ENCODE measurements at regions not wholly inside any gene's neighbourhood (a gene's known extent, or its start where the extent isn't known, plus 50 kb on each side); places are given as distances from the start of the nearest gene placed in this dataset.

DNA sequence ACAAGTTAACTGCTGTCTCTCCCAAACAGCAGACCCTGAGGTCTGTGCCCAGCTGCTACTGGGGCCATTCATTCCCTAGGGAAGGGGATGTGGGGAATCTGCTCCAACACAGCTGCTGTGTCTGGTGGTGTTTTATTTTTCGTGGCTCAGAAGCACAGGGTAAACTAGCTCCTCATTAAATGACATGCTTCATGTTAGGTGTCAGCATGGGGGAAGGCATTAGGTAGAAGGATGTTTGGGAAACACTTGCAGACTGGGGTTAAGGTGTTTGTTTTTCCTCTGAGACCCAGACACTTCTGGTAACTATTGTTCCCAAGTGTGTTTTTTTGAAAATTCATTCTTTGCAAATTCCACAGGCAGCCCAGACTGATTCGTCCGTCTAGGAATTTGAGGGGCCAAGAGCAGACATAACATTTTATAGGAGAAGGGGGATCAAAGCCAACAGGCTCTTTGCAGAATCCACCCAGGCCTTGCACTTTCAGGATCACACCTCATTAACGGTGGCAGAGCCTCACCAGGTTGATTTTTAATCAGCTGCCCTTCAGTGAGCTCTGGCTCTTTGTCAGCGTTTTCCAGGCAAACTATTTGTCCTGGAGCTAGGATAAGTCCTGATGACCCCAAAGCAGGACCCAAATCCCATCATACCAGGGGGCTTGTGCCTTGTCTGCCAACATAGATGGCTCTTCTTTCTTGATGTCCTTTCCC is 65.4 kb upstream of the ITGA11 start:
- Histone ChIP-seq H3K9me2 (replicated peaks; ENCODE audit: insufficient read depth, low read length) (no peaks in the 10 kb centered on the region), H2AFZ (ENCODE audit: low read length) (no peak overlapping the region), H3K9ac (ENCODE audit: low read length) (no peak overlapping the region), H3K9me3 (ENCODE audit: low read length) (no peaks in the 10 kb centered on the region), H3K27ac (ENCODE audit: low read length) (no peak overlapping the region), H3K36me3 (ENCODE audit: insufficient read depth, low read length) (no peaks in the 10 kb centered on the region), H3K4me2 (ENCODE audit: low read depth, low read length, poor library complexity, severe bottlenecking) (no peak overlapping the region), H3K27me3 (ENCODE audit: low read length) (no peaks in the 10 kb centered on the region; the same call in 1 of the 2 replicates), H3K4me1 (ENCODE audit: low read length) (no peaks in the 10 kb centered on the region), H3K4me3 (ENCODE audit: low read length) (no peak overlapping the region), H3K79me2 (ENCODE audit: low read length) (no peaks in the 10 kb centered on the region), H4K20me1 (ENCODE audit: insufficient read depth, low read depth, low read length) (no peaks in the 10 kb centered on the region)
- no peak for DNase-seq

DNA sequence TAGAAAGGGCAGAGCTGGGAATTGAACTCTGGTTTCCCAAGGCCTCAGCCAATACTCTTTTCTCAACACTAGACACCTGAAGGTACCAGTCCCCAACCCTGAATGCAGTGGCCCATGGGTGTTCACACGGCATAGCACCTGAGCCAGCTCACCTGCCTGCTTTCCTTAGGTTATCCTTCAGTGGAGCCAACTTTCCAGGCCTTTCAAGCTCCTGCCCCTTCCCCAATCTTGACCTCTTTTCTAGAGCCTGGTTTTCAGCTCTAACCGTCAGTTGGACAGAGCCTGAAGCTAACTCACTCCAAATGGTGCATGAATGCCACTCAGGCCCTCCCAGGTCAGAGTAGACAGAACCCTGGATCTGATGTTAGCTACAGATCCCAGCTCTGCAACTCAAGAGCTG is 66.1 kb upstream of the ITGA11 start:
- Histone ChIP-seq H3K27me3 (ENCODE audit: low read length) (no peaks in the 10 kb centered on the region; the same call in 1 of the 2 replicates), H3K9ac (ENCODE audit: low read length) (no peak overlapping the region), H3K4me2 (ENCODE audit: low read depth, low read length, poor library complexity, severe bottlenecking) (no peak overlapping the region), H3K27ac (ENCODE audit: low read length) (no peak overlapping the region), H2AFZ (ENCODE audit: low read length) (no peak overlapping the region), H3K9me3 (ENCODE audit: low read length) (no peaks in the 10 kb centered on the region), H3K9me2 (replicated peaks; ENCODE audit: insufficient read depth, low read length) (no peaks in the 10 kb centered on the region), H3K79me2 (ENCODE audit: low read length) (no peaks in the 10 kb centered on the region), H3K4me3 (ENCODE audit: low read length) (no peak overlapping the region), H4K20me1 (ENCODE audit: insufficient read depth, low read depth, low read length) (no peaks in the 10 kb centered on the region), H3K4me1 (ENCODE audit: low read length) (no peaks in the 10 kb centered on the region), H3K36me3 (ENCODE audit: insufficient read depth, low read length) (no peaks in the 10 kb centered on the region)
- DNase-seq: no peak

DNA sequence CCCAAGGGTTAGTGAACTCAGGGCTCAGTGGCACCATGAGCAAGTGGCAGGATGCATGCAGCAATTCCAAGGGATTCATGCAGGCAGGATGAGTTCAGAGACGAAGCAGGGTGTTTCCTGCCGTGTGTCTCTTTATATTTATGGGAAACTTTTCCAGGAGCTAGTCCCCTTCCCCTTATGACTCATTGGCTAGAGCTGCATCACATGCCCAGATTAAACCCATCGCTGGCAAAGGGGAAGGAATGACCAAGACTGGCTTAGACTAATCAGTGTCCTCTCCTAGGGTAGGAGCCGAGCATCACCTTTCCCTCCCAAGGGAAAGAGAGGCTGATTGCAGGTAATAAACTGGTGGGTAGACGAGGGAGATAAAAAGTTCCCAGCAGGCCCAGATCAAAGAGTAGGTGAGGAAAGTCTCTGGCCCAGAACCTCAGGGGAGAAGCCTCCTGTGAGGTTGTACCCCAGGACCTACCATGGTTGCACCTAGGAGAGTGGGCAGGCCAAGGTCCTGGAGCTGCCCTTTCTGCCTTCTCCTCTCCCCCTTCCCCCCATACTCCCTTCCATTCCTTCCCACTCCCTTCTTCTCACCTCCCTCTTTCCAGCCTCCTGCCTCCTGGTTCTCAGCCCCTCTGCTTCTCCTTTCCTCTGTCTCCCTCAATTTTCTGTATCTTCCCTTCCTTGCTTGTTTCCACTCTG is 67.8 kb upstream of the ITGA11 start:
- Histone ChIP-seq H2AFZ (ENCODE audit: low read length) (no peak overlapping the region), H3K79me2 (ENCODE audit: low read length) (no peaks in the 10 kb centered on the region), H3K27ac (ENCODE audit: low read length) (no peak overlapping the region), H4K20me1 (ENCODE audit: insufficient read depth, low read depth, low read length) (no peaks in the 10 kb centered on the region), H3K27me3 (ENCODE audit: low read length) (no peaks in the 10 kb centered on the region), H3K4me3 (ENCODE audit: low read length) (no peak overlapping the region), H3K4me2 (ENCODE audit: low read depth, low read length, poor library complexity, severe bottlenecking) (no peak overlapping the region), H3K9ac (ENCODE audit: low read length) (no peak overlapping the region), H3K36me3 (ENCODE audit: insufficient read depth, low read length) (no peaks in the 10 kb centered on the region), H3K9me2 (replicated peaks; ENCODE audit: insufficient read depth, low read length) (no peaks in the 10 kb centered on the region), H3K9me3 (ENCODE audit: low read length) (no peaks in the 10 kb centered on the region), H3K4me1 (ENCODE audit: low read length) (no peaks in the 10 kb centered on the region)
- no peak for DNase-seq

DNA sequence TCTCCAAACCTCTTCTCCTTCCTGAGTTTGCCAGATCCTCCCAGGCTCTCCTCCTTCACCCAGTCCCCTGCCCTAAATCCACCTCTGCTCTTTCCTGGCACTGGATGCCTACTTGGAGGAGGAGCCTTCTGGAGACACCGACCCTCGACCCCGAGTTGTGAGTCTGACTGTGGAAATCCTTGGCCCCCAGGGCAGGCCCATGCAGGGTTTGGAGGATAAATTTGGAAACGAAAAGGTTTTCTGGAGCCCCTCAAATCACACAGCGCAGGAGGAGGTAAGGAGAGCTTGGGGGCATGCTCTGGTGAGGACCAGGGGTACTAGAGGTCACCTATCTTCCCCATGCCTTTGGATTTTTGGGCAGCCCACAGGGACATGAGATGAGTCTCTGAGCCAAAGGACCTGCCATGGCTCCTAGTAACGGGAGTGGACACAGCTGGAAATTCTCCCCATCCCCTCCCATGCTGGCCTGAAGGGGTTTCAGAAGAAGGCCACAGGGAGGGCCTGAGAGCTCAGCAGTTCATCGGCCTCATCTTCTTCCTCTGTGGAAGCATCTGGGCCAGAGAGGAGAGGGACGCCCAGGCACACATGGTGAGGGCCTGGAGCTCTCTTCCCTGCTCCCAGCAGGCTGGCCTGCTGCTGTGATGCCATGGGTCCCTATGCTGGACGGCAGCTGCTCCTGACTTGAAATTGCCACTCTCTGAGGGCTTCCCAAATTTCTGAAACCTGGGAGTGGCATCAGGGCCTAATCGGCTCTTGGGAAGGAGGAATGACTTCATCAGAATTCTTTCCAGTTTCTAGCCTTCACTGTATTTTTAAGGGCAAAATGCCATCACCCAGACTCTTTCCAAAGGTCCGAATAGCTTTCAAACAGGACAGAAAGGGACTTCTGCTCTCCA is 68.6 kb upstream of the ITGA11 start:
- no peak for DNase-seq
- no peaks in the 10 kb centered on the region for H3K4me1 ChIP-seq (ENCODE audit: low read length)
- no peaks in the 10 kb centered on the region for H3K36me3 ChIP-seq (ENCODE audit: insufficient read depth, low read length)
- no peaks in the 10 kb centered on the region for H4K20me1 ChIP-seq (ENCODE audit: insufficient read depth, low read depth, low read length)
- H2AFZ ChIP-seq (ENCODE audit: low read length): no peak overlapping the region
- H3K27me3 ChIP-seq (ENCODE audit: low read length): no peaks in the 10 kb centered on the region
- H3K4me3 ChIP-seq (ENCODE audit: low read length): no peak overlapping the region
- no peak overlapping the region for H3K4me2 ChIP-seq (ENCODE audit: low read depth, low read length, poor library complexity, severe bottlenecking)
- H3K27ac ChIP-seq (ENCODE audit: low read length): no peak overlapping the region
- no peak overlapping the region for H3K9ac ChIP-seq (ENCODE audit: low read length)
- H3K9me2 ChIP-seq (replicated peaks; ENCODE audit: insufficient read depth, low read length): no peaks in the 10 kb centered on the region
- H3K9me3 ChIP-seq (ENCODE audit: low read length): no peaks in the 10 kb centered on the region
- no peaks in the 10 kb centered on the region for H3K79me2 ChIP-seq (ENCODE audit: low read length)

DNA sequence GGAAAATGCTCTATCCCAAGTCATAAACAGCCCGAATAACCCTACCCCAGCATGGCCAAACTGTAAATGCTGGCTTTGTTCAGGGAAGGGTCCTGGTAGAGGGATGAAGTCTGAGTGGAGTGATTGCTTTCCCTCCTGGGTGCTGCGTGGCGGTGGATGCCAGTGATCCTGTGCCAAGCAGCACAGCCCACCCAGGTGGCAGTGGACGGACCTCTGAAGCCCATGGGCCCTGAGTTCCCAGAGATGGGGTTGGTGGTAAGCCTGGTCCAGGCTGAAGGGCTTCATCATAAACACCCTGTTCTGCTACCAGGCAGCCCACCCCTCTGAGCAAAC is 69.3 kb upstream of the ITGA11 start:
- no peak for DNase-seq
- no peak overlapping the region for H3K4me2 ChIP-seq (ENCODE audit: low read depth, low read length, poor library complexity, severe bottlenecking)
- no peak overlapping the region for H3K4me3 ChIP-seq (ENCODE audit: low read length)
- H4K20me1 ChIP-seq (ENCODE audit: insufficient read depth, low read depth, low read length): no peaks in the 10 kb centered on the region
- H2AFZ ChIP-seq (ENCODE audit: low read length): no peak overlapping the region
- H3K4me1 ChIP-seq (ENCODE audit: low read length): no peaks in the 10 kb centered on the region
- no peak overlapping the region for H3K27ac ChIP-seq (ENCODE audit: low read length)
- no peaks in the 10 kb centered on the region for H3K79me2 ChIP-seq (ENCODE audit: low read length)
- no peaks in the 10 kb centered on the region for H3K9me2 ChIP-seq (replicated peaks; ENCODE audit: insufficient read depth, low read length)
- no peak overlapping the region for H3K9ac ChIP-seq (ENCODE audit: low read length)
- H3K9me3 ChIP-seq (ENCODE audit: low read length): no peaks in the 10 kb centered on the region
- no peaks in the 10 kb centered on the region for H3K27me3 ChIP-seq (ENCODE audit: low read length)
- no peaks in the 10 kb centered on the region for H3K36me3 ChIP-seq (ENCODE audit: insufficient read depth, low read length)

DNA sequence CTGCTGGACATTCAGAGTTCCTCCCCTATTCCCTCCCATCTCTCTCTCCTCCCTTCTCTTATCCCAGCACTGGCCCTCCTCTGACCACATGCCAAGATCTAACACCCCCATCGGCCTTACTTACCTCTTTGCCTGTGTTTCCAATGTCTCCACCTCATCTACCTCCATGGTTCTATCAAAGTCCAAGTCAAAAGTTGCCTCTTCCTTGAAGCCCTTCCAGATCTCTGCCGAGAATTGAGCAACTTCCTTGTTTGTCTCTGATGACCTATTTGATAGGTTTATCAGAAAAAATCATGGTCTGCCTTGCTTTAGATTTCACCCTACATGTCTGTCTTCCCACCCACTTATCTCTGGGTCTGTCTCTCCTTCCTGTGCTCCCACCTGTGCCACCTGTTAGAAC is 69.7 kb upstream of the ITGA11 start:
- H3K4me2 ChIP-seq (ENCODE audit: low read depth, low read length, poor library complexity, severe bottlenecking): no peak overlapping the region
- H3K4me1 ChIP-seq (ENCODE audit: low read length): no peaks in the 10 kb centered on the region
- no peak overlapping the region for H2AFZ ChIP-seq (ENCODE audit: low read length)

DNA sequence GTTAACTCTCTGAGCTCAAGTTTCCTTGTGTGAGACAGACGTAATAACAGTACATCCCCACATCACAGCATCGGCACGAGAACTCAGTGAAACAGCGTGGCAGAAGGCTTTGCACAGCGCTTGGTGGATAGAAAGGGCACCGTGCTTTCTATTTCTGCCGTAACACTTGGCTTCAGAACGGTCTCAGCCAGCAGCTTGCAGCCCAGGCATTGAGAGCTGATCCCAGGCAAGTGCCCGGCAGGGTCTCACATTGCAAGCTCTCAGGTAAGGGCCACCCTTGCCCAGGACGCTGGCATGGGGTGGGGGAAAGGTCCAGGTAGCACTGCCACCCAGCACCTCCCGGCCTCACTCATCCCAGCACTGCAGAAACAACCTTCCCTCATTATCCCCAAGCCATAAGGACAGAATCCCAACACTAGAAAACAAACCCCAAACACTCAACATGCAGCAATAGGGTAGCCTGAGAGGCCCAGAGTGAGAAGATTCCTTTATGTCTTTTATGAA is 70.5 kb upstream of the ITGA11 start:
- H4K20me1 ChIP-seq (ENCODE audit: insufficient read depth, low read depth, low read length): no peaks in the 10 kb centered on the region

More for the DNA sequence above, 69.7 kb upstream of the ITGA11 start:
- no peaks in the 10 kb centered on the region for H3K79me2 ChIP-seq (ENCODE audit: low read length)
- no peaks in the 10 kb centered on the region for H3K9me3 ChIP-seq (ENCODE audit: low read length)
- no peak overlapping the region for H3K4me3 ChIP-seq (ENCODE audit: low read length)
- H3K9me2 ChIP-seq (replicated peaks; ENCODE audit: insufficient read depth, low read length): no peaks in the 10 kb centered on the region
- H3K27ac ChIP-seq (ENCODE audit: low read length): no peak overlapping the region
- H3K27me3 ChIP-seq (ENCODE audit: low read length): no peaks in the 10 kb centered on the region
- H3K36me3 ChIP-seq (ENCODE audit: insufficient read depth, low read length): no peaks in the 10 kb centered on the region
- no peak overlapping the region for H3K9ac ChIP-seq (ENCODE audit: low read length)
- no peak for DNase-seq
- no peaks in the 10 kb centered on the region for H4K20me1 ChIP-seq (ENCODE audit: insufficient read depth, low read depth, low read length)

DNA sequence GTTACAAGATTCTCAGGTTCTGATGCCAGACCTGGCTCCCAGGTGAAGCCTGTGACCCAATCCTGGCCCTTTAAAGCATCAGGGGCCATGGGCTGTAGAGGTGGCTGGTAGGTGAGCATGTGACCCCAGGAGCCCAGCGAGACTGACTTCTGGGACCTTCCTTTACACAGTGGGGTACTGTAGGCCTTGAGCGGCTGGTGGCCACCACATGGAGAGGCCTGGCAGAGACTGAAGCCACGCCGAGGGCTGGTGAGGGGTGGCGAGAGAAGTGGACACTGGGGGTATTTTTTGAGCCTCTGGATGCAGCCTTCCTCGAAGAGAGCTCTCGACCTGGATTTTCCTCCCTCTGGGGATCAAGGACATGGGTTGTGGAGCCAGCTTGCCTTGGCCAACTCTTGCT is 71.2 kb upstream of the ITGA11 start:
- DNase-seq: no peak
- H4K20me1 ChIP-seq (ENCODE audit: insufficient read depth, low read depth, low read length): no peaks in the 10 kb centered on the region

More for the DNA sequence above, 70.5 kb upstream of the ITGA11 start:
- DNase-seq: no peak
- no peaks in the 10 kb centered on the region for H3K9me2 ChIP-seq (replicated peaks; ENCODE audit: insufficient read depth, low read length)
- no peak overlapping the region for H3K27ac ChIP-seq (ENCODE audit: low read length)
- H3K4me2 ChIP-seq (ENCODE audit: low read depth, low read length, poor library complexity, severe bottlenecking): no peak overlapping the region
- H2AFZ ChIP-seq (ENCODE audit: low read length): no peak overlapping the region
- H3K4me1 ChIP-seq (ENCODE audit: low read length): no peaks in the 10 kb centered on the region
- no peak overlapping the region for H3K9ac ChIP-seq (ENCODE audit: low read length)
- no peaks in the 10 kb centered on the region for H3K9me3 ChIP-seq (ENCODE audit: low read length)
- no peaks in the 10 kb centered on the region for H3K27me3 ChIP-seq (ENCODE audit: low read length)
- H3K36me3 ChIP-seq (ENCODE audit: insufficient read depth, low read length): no peaks in the 10 kb centered on the region
- H3K4me3 ChIP-seq (ENCODE audit: low read length): no peak overlapping the region
- H3K79me2 ChIP-seq (ENCODE audit: low read length): no peaks in the 10 kb centered on the region

More for the DNA sequence above, 71.2 kb upstream of the ITGA11 start:
- Histone ChIP-seq H3K4me2 (ENCODE audit: low read depth, low read length, poor library complexity, severe bottlenecking) (no peak overlapping the region), H3K4me1 (ENCODE audit: low read length) (no peaks in the 10 kb centered on the region), H3K27ac (ENCODE audit: low read length) (no peak overlapping the region), H3K79me2 (ENCODE audit: low read length) (no peaks in the 10 kb centered on the region), H3K9ac (ENCODE audit: low read length) (no peak overlapping the region), H3K27me3 (ENCODE audit: low read length) (no peaks in the 10 kb centered on the region), H3K36me3 (ENCODE audit: insufficient read depth, low read length) (no peaks in the 10 kb centered on the region), H2AFZ (ENCODE audit: low read length) (no peak overlapping the region), H3K4me3 (ENCODE audit: low read length) (no peak overlapping the region), H3K9me3 (ENCODE audit: low read length) (no peaks in the 10 kb centered on the region), H3K9me2 (replicated peaks; ENCODE audit: insufficient read depth, low read length) (no peaks in the 10 kb centered on the region)

Measured in Karpas-422 (cell line).